BE2C (cell line): ENCODE measurements at regions not wholly inside any gene's neighbourhood (a gene's known extent, or its start where the extent isn't known, plus 50 kb on each side); places are given as distances from the start of the nearest gene placed in this dataset.
"Not testable (repeated sequence)": the region's sequence is repeated elsewhere in the genome, so short reads cannot be mapped to it uniquely, and the experiment has no call there.

Experiments used
- DNase-seq: peaks from one replicate; pipeline ENCODE4 v3.0.0-alpha.2; 2020
- H3K27me3 ChIP-seq: fragments of 250-450 bp; sonication (Bioruptor Pico); 2 replicates; pipeline ENCODE4 v1.5.1; 2020; ENCODE audit warnings: mild to moderate bottlenecking
- H3K36me3 ChIP-seq: fragments of 250-450 bp; sonication (Bioruptor Pico); 2 replicates; pipeline ENCODE4 v1.5.1; 2020; ENCODE audit warnings: mild to moderate bottlenecking
- H3K4me1 ChIP-seq: fragments of 250-450 bp; sonication (Bioruptor Pico); 2 replicates; pipeline ENCODE4 v1.5.1; 2020
- H3K4me3 ChIP-seq: 2 replicates; pipeline ENCODE4 v1.5.1; 2011; ENCODE audit warnings: low read depth, low read length
- H3K9me3 ChIP-seq: fragments of 250-450 bp; sonication (Bioruptor Pico); 2 replicates; pipeline ENCODE4 v1.5.1; 2020
- TF ChIP-seq, protein P1 (sequence below): IDR thresholded peaks from 2 replicates; pipeline ENCODE4 v1.5.1; 2012; ENCODE audit warnings: mild to moderate bottlenecking, low read depth, low read length

GRCh38 chr4:57726154-57726553 lies 616.0 kb upstream of the IGFBP7 start:
- no peaks in the 10 kb centered on the region for H3K27me3 ChIP-seq
- TF ChIP-seq, protein P1, sequence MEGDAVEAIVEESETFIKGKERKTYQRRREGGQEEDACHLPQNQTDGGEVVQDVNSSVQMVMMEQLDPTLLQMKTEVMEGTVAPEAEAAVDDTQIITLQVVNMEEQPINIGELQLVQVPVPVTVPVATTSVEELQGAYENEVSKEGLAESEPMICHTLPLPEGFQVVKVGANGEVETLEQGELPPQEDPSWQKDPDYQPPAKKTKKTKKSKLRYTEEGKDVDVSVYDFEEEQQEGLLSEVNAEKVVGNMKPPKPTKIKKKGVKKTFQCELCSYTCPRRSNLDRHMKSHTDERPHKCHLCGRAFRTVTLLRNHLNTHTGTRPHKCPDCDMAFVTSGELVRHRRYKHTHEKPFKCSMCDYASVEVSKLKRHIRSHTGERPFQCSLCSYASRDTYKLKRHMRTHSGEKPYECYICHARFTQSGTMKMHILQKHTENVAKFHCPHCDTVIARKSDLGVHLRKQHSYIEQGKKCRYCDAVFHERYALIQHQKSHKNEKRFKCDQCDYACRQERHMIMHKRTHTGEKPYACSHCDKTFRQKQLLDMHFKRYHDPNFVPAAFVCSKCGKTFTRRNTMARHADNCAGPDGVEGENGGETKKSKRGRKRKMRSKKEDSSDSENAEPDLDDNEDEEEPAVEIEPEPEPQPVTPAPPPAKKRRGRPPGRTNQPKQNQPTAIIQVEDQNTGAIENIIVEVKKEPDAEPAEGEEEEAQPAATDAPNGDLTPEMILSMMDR: no peak

GRCh38 chr4:57719456-57719855 lies 609.3 kb upstream of the IGFBP7 start:
- no peaks in the 10 kb centered on the region for H3K9me3 ChIP-seq
- H3K4me3 ChIP-seq: no peak overlapping the region
- no peak for DNase-seq
- no peaks in the 10 kb centered on the region for H3K4me1 ChIP-seq
- TF ChIP-seq, protein P1: no peak
- H3K27me3 ChIP-seq: no peaks in the 10 kb centered on the region
- H3K36me3 ChIP-seq: no peaks in the 10 kb centered on the region

More at GRCh38 chr4:57726154-57726553, 616.0 kb upstream of the IGFBP7 start:
- Histone ChIP-seq H3K4me3 (no peak overlapping the region), H3K9me3 (no peaks in the 10 kb centered on the region), H3K4me1 (no peaks in the 10 kb centered on the region), H3K36me3 (no peaks in the 10 kb centered on the region)
- no peak for DNase-seq

GRCh38 chr4:57714313-57714712 lies 604.1 kb upstream of the IGFBP7 start:
- not testable (repeated sequence) for H3K9me3 ChIP-seq, H3K36me3 ChIP-seq, H3K27me3 ChIP-seq, H3K4me3 ChIP-seq, DNase-seq, H3K4me1 ChIP-seq

GRCh38 chr4:57710053-57710452 lies 599.9 kb upstream of the IGFBP7 start:
- no peaks in the 10 kb centered on the region for H3K36me3 ChIP-seq
- TF ChIP-seq, protein P1: no peak
- H3K4me3 ChIP-seq: no peak overlapping the region
- H3K27me3 ChIP-seq: no peaks in the 10 kb centered on the region
- no peaks in the 10 kb centered on the region for H3K4me1 ChIP-seq
- DNase-seq: no peak
- no peaks in the 10 kb centered on the region for H3K9me3 ChIP-seq

- TF ChIP-seq, protein P1: no peak
- DNase-seq: no peak
- H3K27me3 ChIP-seq: no peaks in the 10 kb centered on the region
- no peak overlapping the region for H3K4me3 ChIP-seq
- H3K36me3 ChIP-seq: no peaks in the 10 kb centered on the region
- no peaks in the 10 kb centered on the region; the same call in 1 of the 2 replicates for H3K9me3 ChIP-seq
- no peaks in the 10 kb centered on the region for H3K4me1 ChIP-seq
These were observed 581.2 kb upstream of the IGFBP7 start for GRCh38 chr4:57691370-57691769.

DNA sequence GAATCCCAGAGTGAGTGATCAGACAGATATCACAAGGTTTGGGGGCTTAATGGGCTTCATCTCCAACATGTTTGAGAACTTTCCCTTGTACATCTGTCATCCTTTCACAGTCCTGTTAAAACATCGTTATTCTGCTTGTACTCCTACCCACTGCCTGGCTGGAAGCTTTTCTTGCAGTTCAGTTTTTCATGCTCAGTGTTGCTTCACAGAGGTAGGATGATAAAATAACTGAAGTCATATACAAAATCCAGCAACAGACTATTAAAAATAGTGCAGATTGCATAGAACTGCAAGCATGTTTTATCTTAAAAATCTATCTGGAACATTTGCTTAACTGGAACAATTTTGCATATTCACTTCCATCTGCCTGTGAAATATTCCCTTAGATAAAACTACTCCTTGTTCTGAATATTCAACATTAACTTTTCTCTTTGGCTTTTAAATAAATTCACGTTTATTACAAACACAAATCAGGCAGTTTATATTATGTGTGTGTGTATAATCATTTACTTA lies 579.6 kb upstream of the IGFBP7 start:
- Histone ChIP-seq H3K4me1 (no peaks in the 10 kb centered on the region), H3K27me3 (no peaks in the 10 kb centered on the region), H3K36me3 (no peaks in the 10 kb centered on the region), H3K9me3 (no peaks in the 10 kb centered on the region; the same call in 1 of the 2 replicates), H3K4me3 (no peak overlapping the region)
- DNase-seq: no peak
- TF ChIP-seq, protein P1: no peak

DNA sequence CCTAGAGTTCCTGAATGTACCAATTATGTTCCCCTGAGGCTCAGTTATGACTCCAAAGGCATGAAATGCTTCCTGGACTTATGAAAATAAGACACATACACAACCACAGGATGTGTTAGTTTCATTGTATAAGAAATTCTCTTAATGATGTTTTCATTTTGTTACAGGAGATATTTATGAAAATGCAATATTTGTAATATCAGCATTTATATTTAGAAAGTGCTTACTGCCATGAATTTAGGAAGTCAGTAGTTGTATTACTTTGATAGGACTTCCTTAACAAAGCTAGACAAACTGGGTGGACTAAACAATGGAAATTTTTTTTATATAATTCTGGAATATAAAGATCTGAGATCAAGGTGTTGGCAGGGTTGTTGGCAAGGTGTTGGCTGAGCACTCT lies 572.1 kb upstream of the IGFBP7 start:
- DNase-seq: no peak
- H3K9me3 ChIP-seq: no peaks in the 10 kb centered on the region
- H3K4me3 ChIP-seq: no peak overlapping the region
- no peaks in the 10 kb centered on the region for H3K27me3 ChIP-seq
- TF ChIP-seq, protein P1: no peak
- no peaks in the 10 kb centered on the region for H3K36me3 ChIP-seq
- no peaks in the 10 kb centered on the region for H3K4me1 ChIP-seq
